GM12874 (cell line): ENCODE measurements at regions not wholly inside any gene's neighbourhood (a gene's known extent, or its start where the extent isn't known, plus 50 kb on each side); places are given as distances from the start of the nearest gene placed in this dataset.

Experiments used
- CTCF ChIP-seq: IDR thresholded peaks from 2 replicates; pipeline ENCODE4 v1.5.1; 2011; ENCODE audit warnings: low read depth, mild to moderate bottlenecking, control low read depth, low read length, moderate library complexity; ENCODE audit not compliant: insufficient read depth

DNA sequence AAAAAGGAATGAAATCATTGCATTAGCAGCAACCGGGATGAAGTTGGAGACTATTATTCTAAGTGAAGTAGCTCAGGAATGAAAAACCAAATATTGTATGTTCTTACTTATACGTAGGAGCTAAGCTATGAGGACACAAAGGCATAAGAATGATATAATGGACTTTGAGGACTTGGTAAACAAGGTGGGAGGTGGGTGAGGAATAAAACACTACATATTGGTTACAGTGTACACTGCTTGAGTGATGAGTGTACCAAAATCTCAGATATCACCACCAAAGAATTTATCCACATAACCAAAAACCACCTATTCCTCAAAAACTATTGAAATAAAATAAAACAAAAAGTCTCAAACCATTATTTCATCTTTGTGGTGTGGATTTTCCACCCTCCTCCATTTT lies 593.5 kb downstream of the TENT5A start:
- TF ChIP-seq CTCF = no peak

- no peak for TF ChIP-seq CTCF
Observed at GRCh38 chr6:81148751-81149150, 603.7 kb downstream of the TENT5A start.

GRCh38 chr6:81145506-81145905 lies 607.0 kb downstream of the TENT5A start:
- no peak for TF ChIP-seq CTCF

- TF ChIP-seq CTCF = no peak
Observed at GRCh38 chr6:81144346-81144745, 608.1 kb downstream of the TENT5A start.

GRCh38 chr6:81138236-81138635 lies 614.2 kb downstream of the TENT5A start:
- TF ChIP-seq CTCF = no peak

DNA sequence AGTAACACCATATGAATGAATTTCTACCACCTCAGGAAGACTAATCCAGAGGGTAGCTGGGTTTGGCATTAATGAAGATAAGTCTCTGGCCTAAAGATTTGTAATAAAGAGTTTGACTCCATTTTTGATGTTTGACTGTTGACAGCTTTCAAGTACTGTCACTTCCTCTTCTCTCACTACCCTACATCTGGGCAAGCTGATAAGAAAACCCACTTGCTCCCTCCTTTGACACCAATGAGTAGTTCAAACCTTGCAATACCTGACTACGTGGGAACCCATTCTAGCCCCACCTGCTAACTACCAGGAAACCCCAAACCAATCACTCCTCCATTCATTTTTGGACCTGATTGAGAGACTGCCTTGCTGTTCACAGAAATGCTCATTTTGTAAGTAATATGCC lies 621.5 kb downstream of the TENT5A start:
- no peak for TF ChIP-seq CTCF

GRCh38 chr6:81130061-81130460 lies 622.4 kb downstream of the TENT5A start:
- TF ChIP-seq CTCF = no peak

- TF ChIP-seq CTCF = no peak
Observed at GRCh38 chr6:81128671-81129070, 623.8 kb downstream of the TENT5A start.
